ENCODE measurements at regions not wholly inside any gene's neighbourhood (a gene's known extent, or its start where the extent isn't known, plus 50 kb on each side); places are given as distances from the start of the nearest gene placed in this dataset.

DNA sequence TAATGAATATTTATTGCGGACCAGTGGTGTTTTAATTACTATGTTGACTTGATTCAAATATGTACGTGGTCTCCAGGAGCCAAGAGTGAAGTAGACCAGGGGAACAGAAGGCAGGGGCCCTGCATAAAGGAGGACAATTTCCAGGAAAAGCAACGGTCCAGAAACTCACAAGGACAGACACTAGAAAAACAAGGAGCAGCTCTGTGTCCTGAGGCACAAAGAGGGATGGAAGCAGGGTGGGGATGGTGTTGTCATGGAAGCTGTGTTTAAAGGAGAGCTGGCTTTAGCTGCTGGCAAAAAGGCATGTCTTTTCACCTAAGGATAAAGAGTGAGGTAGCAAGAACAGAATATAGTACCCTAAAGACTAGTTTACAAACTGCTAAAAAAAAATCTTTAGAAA lies 254.1 kb upstream of the TENM3 start:
- TF ChIP-seq, protein P1, sequence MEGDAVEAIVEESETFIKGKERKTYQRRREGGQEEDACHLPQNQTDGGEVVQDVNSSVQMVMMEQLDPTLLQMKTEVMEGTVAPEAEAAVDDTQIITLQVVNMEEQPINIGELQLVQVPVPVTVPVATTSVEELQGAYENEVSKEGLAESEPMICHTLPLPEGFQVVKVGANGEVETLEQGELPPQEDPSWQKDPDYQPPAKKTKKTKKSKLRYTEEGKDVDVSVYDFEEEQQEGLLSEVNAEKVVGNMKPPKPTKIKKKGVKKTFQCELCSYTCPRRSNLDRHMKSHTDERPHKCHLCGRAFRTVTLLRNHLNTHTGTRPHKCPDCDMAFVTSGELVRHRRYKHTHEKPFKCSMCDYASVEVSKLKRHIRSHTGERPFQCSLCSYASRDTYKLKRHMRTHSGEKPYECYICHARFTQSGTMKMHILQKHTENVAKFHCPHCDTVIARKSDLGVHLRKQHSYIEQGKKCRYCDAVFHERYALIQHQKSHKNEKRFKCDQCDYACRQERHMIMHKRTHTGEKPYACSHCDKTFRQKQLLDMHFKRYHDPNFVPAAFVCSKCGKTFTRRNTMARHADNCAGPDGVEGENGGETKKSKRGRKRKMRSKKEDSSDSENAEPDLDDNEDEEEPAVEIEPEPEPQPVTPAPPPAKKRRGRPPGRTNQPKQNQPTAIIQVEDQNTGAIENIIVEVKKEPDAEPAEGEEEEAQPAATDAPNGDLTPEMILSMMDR (IDR thresholded peaks at IDR 0.05; ENCODE audit: insufficient read depth, low read length) = no peak
- TF ChIP-seq GABPA (IDR thresholded peaks at IDR 0.05; ENCODE audit: low read depth) (no peak), POLR2AphosphoS5 (IDR thresholded peaks at IDR 0.05; ENCODE audit: low read depth) (no peak)

Data from HL-60 (cell line).